HT-29 (cell line): ENCODE measurements at regions not wholly inside any gene's neighbourhood (a gene's known extent, or its start where the extent isn't known, plus 50 kb on each side); places are given as distances from the start of the nearest gene placed in this dataset.
"Not testable (repeated sequence)": the region's sequence is repeated elsewhere in the genome, so short reads cannot be mapped to it uniquely, and the experiment has no call there.

Experiments used
- DNase-seq: peaks from one replicate; pipeline ENCODE4 v3.0.0-alpha.2; 2015; ENCODE audit warnings: low spot score

GRCh38 chr20:29296256-29297230 lies 1960.9 kb upstream of the DEFB115 start:
- DNase-seq, result no peak

GRCh38 chr20:29297411-29298270 lies 1959.8 kb upstream of the DEFB115 start:
- no peak for DNase-seq

GRCh38 chr20:29298271-29298590 lies 1959.2 kb upstream of the DEFB115 start:
- no peak for DNase-seq

GRCh38 chr20:29298759-29299613 lies 1958.5 kb upstream of the DEFB115 start:
- no peak for DNase-seq

- no peak for DNase-seq
These were observed 1957.5 kb upstream of the DEFB115 start for GRCh38 chr20:29299811-29300578.

GRCh38 chr20:29300579-29301551 lies 1956.6 kb upstream of the DEFB115 start:
- DNase-seq, result no peak

- DNase-seq, result no peak
These were observed 1955.7 kb upstream of the DEFB115 start for GRCh38 chr20:29301624-29302259.

- DNase-seq, result no peak
These were observed 1954.4 kb upstream of the DEFB115 start for GRCh38 chr20:29302979-29303644.

- no peak for DNase-seq
These were observed 1950.9 kb upstream of the DEFB115 start for GRCh38 chr20:29306390-29307072.

- not testable (repeated sequence) for DNase-seq
These were observed 1950.0 kb upstream of the DEFB115 start for GRCh38 chr20:29307484-29307883.

- not testable (repeated sequence) for DNase-seq
These were observed 1948.5 kb upstream of the DEFB115 start for GRCh38 chr20:29308956-29309355.

- DNase-seq, result not testable (repeated sequence)
These were observed 1948.0 kb upstream of the DEFB115 start for GRCh38 chr20:29309481-29309880.

- not testable (repeated sequence) for DNase-seq
These were observed 1946.4 kb upstream of the DEFB115 start for GRCh38 chr20:29311046-29311445.

GRCh38 chr20:29312679-29313078 lies 1944.8 kb upstream of the DEFB115 start:
- not testable (repeated sequence) for DNase-seq

- DNase-seq, result no peak
These were observed 1944.0 kb upstream of the DEFB115 start for GRCh38 chr20:29313481-29313880.

- no peak for DNase-seq
These were observed 1943.2 kb upstream of the DEFB115 start for GRCh38 chr20:29314294-29314693.

- DNase-seq, result no peak
These were observed 1938.5 kb upstream of the DEFB115 start for GRCh38 chr20:29318871-29319461.
